ENCODE measurements at regions not wholly inside any gene's neighbourhood (a gene's known extent, or its start where the extent isn't known, plus 50 kb on each side); places are given as distances from the start of the nearest gene placed in this dataset.

DNA sequence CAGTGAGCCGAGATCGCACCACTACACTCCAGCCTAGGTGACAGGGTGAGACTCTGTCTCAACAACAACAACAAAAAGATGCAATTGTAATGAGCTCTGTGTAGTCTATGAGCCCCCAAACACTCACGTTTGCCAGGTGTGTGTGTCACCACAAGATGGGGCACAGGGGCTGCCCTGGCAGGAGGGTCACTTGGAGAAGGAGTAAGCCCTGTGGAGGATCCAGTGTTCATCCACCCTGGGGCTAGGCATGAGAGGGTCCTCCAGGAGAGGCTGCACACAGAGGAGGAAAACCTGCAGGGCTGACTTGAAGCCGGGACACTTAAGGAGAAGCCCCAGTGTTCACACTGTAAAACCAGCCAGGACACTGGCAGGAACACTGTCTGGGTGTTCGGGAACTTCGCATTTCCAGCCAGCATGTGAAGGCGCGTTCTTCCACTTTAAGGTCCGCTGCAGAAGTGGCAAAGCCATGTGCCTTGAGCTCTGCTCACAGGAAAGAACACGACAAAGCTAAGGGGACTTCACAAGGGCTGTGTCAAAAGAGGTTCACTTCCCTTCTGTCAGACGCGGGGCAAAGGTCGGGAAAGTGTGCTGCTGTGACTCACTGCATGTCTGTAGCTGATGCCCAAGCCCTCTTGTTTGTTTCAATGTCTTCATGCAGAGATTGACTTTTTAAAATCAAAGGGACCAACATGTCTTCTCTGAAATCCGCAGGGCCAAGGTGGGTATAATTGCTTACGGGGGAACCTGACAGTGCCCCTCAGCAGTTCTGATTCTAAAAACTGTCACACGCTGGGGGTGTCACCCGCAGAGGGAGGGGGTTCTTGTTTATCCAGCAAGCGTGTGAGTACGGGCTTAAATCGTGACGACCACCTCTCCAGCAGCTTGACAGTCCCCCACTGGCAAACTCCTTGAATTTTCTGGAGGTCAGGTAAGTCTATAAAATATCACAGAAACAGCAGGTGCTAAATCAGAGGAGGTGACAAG lies 102.8 kb downstream of the RIPK4 start:
- CTCF ChIA-PET: interaction anchor here (0.9 to 1.2 kb wide), 3 partner anchors 9 to 51 kb away, joined by 3 read pairs; no protein-coding TSS in a partner anchor
- no peak overlapping the region for H3K4me3 ChIP-seq (ENCODE audit: low read depth, low read length)

GRCh38 chr21:41662761-41663160 lies 104.1 kb downstream of the RIPK4 start:
- no peak for DNase-seq (ENCODE audit: low read depth)
- no peak for TF ChIP-seq CTCF (IDR thresholded peaks at IDR 0.05; ENCODE audit: insufficient read depth, low read depth, low read length)
- peaks cover 3% of the 10 kb centered on the region; the same call in 1 of the 2 replicates for H3K27me3 ChIP-seq (ENCODE audit: control insufficient read depth, insufficient read depth, low read length)
- POLR2A ChIA-PET: no interaction called here
- H3K36me3 ChIP-seq (ENCODE audit: control insufficient read depth, insufficient read depth, low read length): no peaks in the 10 kb centered on the region
- CTCF ChIA-PET: interaction anchor here (1.4 kb wide), 1 partner anchor 50 kb away, joined by 4 read pairs; no protein-coding TSS in a partner anchor
- no peak overlapping the region for H3K4me3 ChIP-seq (ENCODE audit: low read depth, low read length)

More for the DNA sequence above, 102.8 kb downstream of the RIPK4 start:
- no peak for DNase-seq (ENCODE audit: low read depth)
- POLR2A ChIA-PET: no interaction called here
- no peaks in the 10 kb centered on the region for H3K27me3 ChIP-seq (ENCODE audit: control insufficient read depth, insufficient read depth, low read length)
- H3K36me3 ChIP-seq (ENCODE audit: control insufficient read depth, insufficient read depth, low read length): no peaks in the 10 kb centered on the region
- TF ChIP-seq CTCF (IDR thresholded peaks at IDR 0.05; ENCODE audit: insufficient read depth, low read depth, low read length): no peak

GRCh38 chr21:41662161-41662560 lies 104.7 kb downstream of the RIPK4 start:
- Histone ChIP-seq H3K27me3 (ENCODE audit: control insufficient read depth, insufficient read depth, low read length) (peaks cover 3% of the 10 kb centered on the region; the same call in 1 of the 2 replicates), H3K4me3 (ENCODE audit: low read depth, low read length) (no peak overlapping the region), H3K36me3 (ENCODE audit: control insufficient read depth, insufficient read depth, low read length) (no peaks in the 10 kb centered on the region)
- no peak for TF ChIP-seq CTCF (IDR thresholded peaks at IDR 0.05; ENCODE audit: insufficient read depth, low read depth, low read length)
- CTCF ChIA-PET: interaction anchor here (0.8 to 1.4 kb wide), 2 partner anchors 13 to 50 kb away, joined by 3 to 4 read pairs; no protein-coding TSS in a partner anchor
- no peak for DNase-seq (ENCODE audit: low read depth)
- POLR2A ChIA-PET: no interaction called here

GRCh38 chr21:41660748-41661147 lies 106.1 kb downstream of the RIPK4 start:
- ChIA-PET CTCF (no interaction called here), POLR2A (no interaction called here)
- no peak for DNase-seq (ENCODE audit: low read depth)
- Histone ChIP-seq H3K4me3 (ENCODE audit: low read depth, low read length) (no peak overlapping the region), H3K27me3 (ENCODE audit: control insufficient read depth, insufficient read depth, low read length) (peaks cover 3% of the 10 kb centered on the region; the same call in 1 of the 2 replicates), H3K36me3 (ENCODE audit: control insufficient read depth, insufficient read depth, low read length) (no peaks in the 10 kb centered on the region)
- TF ChIP-seq CTCF (IDR thresholded peaks at IDR 0.05; ENCODE audit: insufficient read depth, low read depth, low read length): no peak

DNA sequence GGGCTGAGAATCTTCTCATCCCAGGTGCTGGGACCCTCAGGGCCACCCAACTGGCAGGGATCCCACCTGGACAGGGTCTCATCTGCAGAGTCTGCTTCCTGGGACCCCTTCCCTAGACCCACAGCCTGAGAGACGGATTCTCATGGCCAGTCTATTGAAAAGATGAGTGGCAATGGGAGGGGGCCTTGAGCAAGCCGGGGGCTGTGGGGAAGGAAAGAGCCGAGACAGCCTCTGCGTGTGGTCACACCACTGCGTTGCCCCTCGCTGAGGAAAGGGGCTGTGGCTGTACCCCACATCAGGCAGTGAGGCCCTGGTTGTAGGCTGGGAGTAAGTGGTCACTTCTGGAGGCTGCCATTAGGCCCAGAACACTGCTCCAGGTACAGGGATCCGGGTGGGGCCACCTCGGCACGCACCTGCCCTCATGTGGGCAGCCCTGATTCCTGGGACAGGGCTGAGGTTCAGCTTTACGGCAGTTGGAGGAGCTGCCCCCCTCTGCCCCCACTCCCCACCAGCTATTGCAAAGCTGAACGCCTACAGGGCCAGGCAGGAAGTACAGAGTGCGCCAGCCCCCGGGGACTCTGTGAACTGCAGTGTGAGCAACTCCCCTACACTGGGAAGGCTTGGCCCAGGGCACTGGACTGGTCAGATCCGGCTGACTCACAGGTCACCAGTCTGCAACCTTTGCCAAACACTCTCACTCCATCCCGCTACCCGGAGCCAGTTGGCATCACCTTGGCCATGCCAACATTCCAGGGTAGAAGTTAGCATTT lies 106.9 kb downstream of the RIPK4 start:
- H3K36me3 ChIP-seq (ENCODE audit: control insufficient read depth, insufficient read depth, low read length): no peaks in the 10 kb centered on the region
- no peak for DNase-seq (ENCODE audit: low read depth)
- ChIA-PET POLR2A (no interaction called here), CTCF (no interaction called here)
- no peak for TF ChIP-seq CTCF (IDR thresholded peaks at IDR 0.05; ENCODE audit: insufficient read depth, low read depth, low read length)
- peaks cover 3% of the 10 kb centered on the region; the same call in 1 of the 2 replicates for H3K27me3 ChIP-seq (ENCODE audit: control insufficient read depth, insufficient read depth, low read length)
- H3K4me3 ChIP-seq (ENCODE audit: low read depth, low read length): no peak overlapping the region
